ENCODE measurements at regions not wholly inside any gene's neighbourhood (a gene's known extent, or its start where the extent isn't known, plus 50 kb on each side); places are given as distances from the start of the nearest gene placed in this dataset.

- DNase-seq (no peak), ATAC-seq (replicated peaks) (no peak)
- H3K27ac Mint-ChIP-seq, result no peak overlapping the region
- H3K27me3 Mint-ChIP-seq, result no peaks in the 10 kb centered on the region
- H3K4me3 Mint-ChIP-seq, result no peak overlapping the region
- H3K9me3 Mint-ChIP-seq, result peaks cover 9 to 18% of the 10 kb centered on the region in 2 donors
- H3K4me1 Mint-ChIP-seq (ENCODE audit: low read depth in 2 of 2), result no peaks in the 10 kb centered on the region
- no peaks in the 10 kb centered on the region for H3K36me3 Mint-ChIP-seq (ENCODE audit: insufficient read depth)
Measured at GRCh38 chr6:54587277-54587676, 259.3 kb upstream of the FAM83B start.

GRCh38 chr6:54588176-54588575 is 258.4 kb upstream of the FAM83B start:
- no peak for DNase-seq
- no peaks in the 10 kb centered on the region for H3K36me3 Mint-ChIP-seq (ENCODE audit: insufficient read depth)
- no peak for ATAC-seq (replicated peaks)
- H3K4me1 Mint-ChIP-seq (ENCODE audit: low read depth in 2 of 2), result no peaks in the 10 kb centered on the region
- H3K9me3 Mint-ChIP-seq, result peaks cover 7 to 17% of the 10 kb centered on the region in 2 donors
- H3K4me3 Mint-ChIP-seq, result no peak overlapping the region
- H3K27me3 Mint-ChIP-seq, result no peaks in the 10 kb centered on the region
- no peak overlapping the region for H3K27ac Mint-ChIP-seq

- Mint-ChIP-seq H3K27ac (no peak overlapping the region), H3K27me3 (no peaks in the 10 kb centered on the region), H3K9me3 (no peaks in the 10 kb centered on the region), H3K4me1 (ENCODE audit: low read depth in 2 of 2) (no peaks in the 10 kb centered on the region), H3K4me3 (no peak overlapping the region), H3K36me3 (ENCODE audit: insufficient read depth) (no peaks in the 10 kb centered on the region)
- ATAC-seq (replicated peaks), result no peak
- no peak for DNase-seq
Measured at GRCh38 chr6:54595844-54596243, 250.7 kb upstream of the FAM83B start.

GRCh38 chr6:54598787-54599313 is 247.7 kb upstream of the FAM83B start:
- H3K27ac Mint-ChIP-seq, result no peak overlapping the region
- no peak for DNase-seq
- H3K27me3 Mint-ChIP-seq, result no peaks in the 10 kb centered on the region
- H3K4me1 Mint-ChIP-seq (ENCODE audit: low read depth in 2 of 2), result no peaks in the 10 kb centered on the region
- no peaks in the 10 kb centered on the region for H3K36me3 Mint-ChIP-seq (ENCODE audit: insufficient read depth)
- H3K9me3 Mint-ChIP-seq, result no peaks in the 10 kb centered on the region
- no peak for ATAC-seq (replicated peaks)
- H3K4me3 Mint-ChIP-seq, result no peak overlapping the region

GRCh38 chr6:54601600-54602300 is 244.8 kb upstream of the FAM83B start:
- Mint-ChIP-seq H3K27me3 (no peaks in the 10 kb centered on the region), H3K36me3 (ENCODE audit: insufficient read depth) (no peaks in the 10 kb centered on the region), H3K9me3 (peaks cover 0 to 5% of the 10 kb centered on the region in 2 donors), H3K4me1 (ENCODE audit: low read depth in 2 of 2) (no peaks in the 10 kb centered on the region), H3K27ac (no peak overlapping the region), H3K4me3 (no peak overlapping the region)
- ATAC-seq (replicated peaks), result no peak
- DNase-seq, result no peak

GRCh38 chr6:54602591-54602990 is 244.0 kb upstream of the FAM83B start:
- no peak for DNase-seq
- Mint-ChIP-seq H3K27me3 (no peaks in the 10 kb centered on the region), H3K4me3 (no peak overlapping the region), H3K36me3 (ENCODE audit: insufficient read depth) (no peaks in the 10 kb centered on the region), H3K9me3 (peaks cover 0 to 5% of the 10 kb centered on the region in 2 donors), H3K4me1 (ENCODE audit: low read depth in 2 of 2) (no peaks in the 10 kb centered on the region), H3K27ac (no peak overlapping the region)
- ATAC-seq (replicated peaks), result no peak

GRCh38 chr6:54609981-54610380 is 236.6 kb upstream of the FAM83B start:
- ATAC-seq (replicated peaks), result no peak

GRCh38 chr6:54613596-54613995 is 233.0 kb upstream of the FAM83B start:
- no peak overlapping the region for H3K27ac Mint-ChIP-seq
- H3K36me3 Mint-ChIP-seq (ENCODE audit: insufficient read depth), result no peaks in the 10 kb centered on the region
- no peak for DNase-seq
- no peaks in the 10 kb centered on the region for H3K4me1 Mint-ChIP-seq (ENCODE audit: low read depth in 2 of 2)
- H3K9me3 Mint-ChIP-seq, result peaks cover 12 to 13% of the 10 kb centered on the region in 2 donors
- no peak overlapping the region for H3K4me3 Mint-ChIP-seq
- no peak for ATAC-seq (replicated peaks)
- H3K27me3 Mint-ChIP-seq, result no peaks in the 10 kb centered on the region

More at GRCh38 chr6:54609981-54610380, 236.6 kb upstream of the FAM83B start:
- Mint-ChIP-seq H3K27me3 (no peaks in the 10 kb centered on the region), H3K9me3 (peaks cover 10 to 11% of the 10 kb centered on the region in 2 donors), H3K4me3 (no peak overlapping the region), H3K36me3 (ENCODE audit: insufficient read depth) (no peaks in the 10 kb centered on the region), H3K4me1 (ENCODE audit: low read depth in 2 of 2) (no peaks in the 10 kb centered on the region), H3K27ac (no peak overlapping the region)
- DNase-seq, result no peak

GRCh38 chr6:54614499-54615195 is 231.9 kb upstream of the FAM83B start:
- Mint-ChIP-seq H3K4me3 (no peak overlapping the region), H3K27ac (no peak overlapping the region), H3K4me1 (ENCODE audit: low read depth in 2 of 2) (no peaks in the 10 kb centered on the region), H3K27me3 (no peaks in the 10 kb centered on the region), H3K9me3 (peaks cover 8 to 10% of the 10 kb centered on the region in 2 donors), H3K36me3 (ENCODE audit: insufficient read depth) (no peaks in the 10 kb centered on the region)
- ATAC-seq (replicated peaks) (no peak), DNase-seq (no peak)

- Mint-ChIP-seq H3K36me3 (ENCODE audit: insufficient read depth) (no peaks in the 10 kb centered on the region), H3K4me3 (no peak overlapping the region), H3K27me3 (no peaks in the 10 kb centered on the region), H3K4me1 (ENCODE audit: low read depth in 2 of 2) (no peaks in the 10 kb centered on the region), H3K27ac (no peak overlapping the region), H3K9me3 (peaks cover 8 to 12% of the 10 kb centered on the region in 2 donors)
- ATAC-seq (replicated peaks), result no peak
- DNase-seq, result no peak
Measured at GRCh38 chr6:54617730-54618129, 228.8 kb upstream of the FAM83B start.

GRCh38 chr6:54618572-54618971 is 228.0 kb upstream of the FAM83B start:
- Mint-ChIP-seq H3K9me3 (peaks cover 8 to 12% of the 10 kb centered on the region in 2 donors), H3K27me3 (no peaks in the 10 kb centered on the region), H3K27ac (no peak overlapping the region), H3K4me1 (ENCODE audit: low read depth in 2 of 2) (no peaks in the 10 kb centered on the region), H3K4me3 (no peak overlapping the region), H3K36me3 (ENCODE audit: insufficient read depth) (no peaks in the 10 kb centered on the region)
- ATAC-seq (replicated peaks), result no peak
- no peak for DNase-seq

GRCh38 chr6:54619102-54619501 is 227.5 kb upstream of the FAM83B start:
- Mint-ChIP-seq H3K36me3 (ENCODE audit: insufficient read depth) (no peaks in the 10 kb centered on the region), H3K4me1 (ENCODE audit: low read depth in 2 of 2) (no peaks in the 10 kb centered on the region), H3K27me3 (no peaks in the 10 kb centered on the region), H3K27ac (no peak overlapping the region), H3K4me3 (no peak overlapping the region), H3K9me3 (peaks cover 8 to 12% of the 10 kb centered on the region in 2 donors)
- ATAC-seq (replicated peaks) (no peak), DNase-seq (no peak)

GRCh38 chr6:54621285-54621684 is 225.3 kb upstream of the FAM83B start:
- Mint-ChIP-seq H3K4me3 (no peak overlapping the region), H3K4me1 (ENCODE audit: low read depth in 2 of 2) (no peaks in the 10 kb centered on the region), H3K36me3 (ENCODE audit: insufficient read depth) (no peaks in the 10 kb centered on the region), H3K27ac (no peak overlapping the region), H3K27me3 (no peaks in the 10 kb centered on the region), H3K9me3 (peaks cover 8 to 9% of the 10 kb centered on the region in 2 donors)
- no peak for DNase-seq
- ATAC-seq (replicated peaks), result no peak

GRCh38 chr6:54624216-54624615 is 222.4 kb upstream of the FAM83B start:
- H3K9me3 Mint-ChIP-seq, result peaks cover 9% of the 10 kb centered on the region in 2 donors
- H3K4me3 Mint-ChIP-seq, result no peak overlapping the region
- no peaks in the 10 kb centered on the region for H3K4me1 Mint-ChIP-seq (ENCODE audit: low read depth in 2 of 2)
- ATAC-seq (replicated peaks), result no peak
- H3K27ac Mint-ChIP-seq, result no peak overlapping the region
- no peak for DNase-seq
- no peaks in the 10 kb centered on the region for H3K27me3 Mint-ChIP-seq
- no peaks in the 10 kb centered on the region for H3K36me3 Mint-ChIP-seq (ENCODE audit: insufficient read depth)
